HG02623 (cell line): ENCODE measurements at regions not wholly inside any gene's neighbourhood (a gene's known extent, or its start where the extent isn't known, plus 50 kb on each side); places are given as distances from the start of the nearest gene placed in this dataset.
"Not testable (repeated sequence)": the region's sequence is repeated elsewhere in the genome, so short reads cannot be mapped to it uniquely, and the experiment has no call there.

ENCODE experiments used
- ATAC-seq: cut with Tn5 transposase; IDR thresholded peaks from one replicate; pipeline ENCODE4 v1.9.1; 2021; ENCODE audit warnings: moderate library complexity; ENCODE audit not compliant: unreplicated experiment

DNA sequence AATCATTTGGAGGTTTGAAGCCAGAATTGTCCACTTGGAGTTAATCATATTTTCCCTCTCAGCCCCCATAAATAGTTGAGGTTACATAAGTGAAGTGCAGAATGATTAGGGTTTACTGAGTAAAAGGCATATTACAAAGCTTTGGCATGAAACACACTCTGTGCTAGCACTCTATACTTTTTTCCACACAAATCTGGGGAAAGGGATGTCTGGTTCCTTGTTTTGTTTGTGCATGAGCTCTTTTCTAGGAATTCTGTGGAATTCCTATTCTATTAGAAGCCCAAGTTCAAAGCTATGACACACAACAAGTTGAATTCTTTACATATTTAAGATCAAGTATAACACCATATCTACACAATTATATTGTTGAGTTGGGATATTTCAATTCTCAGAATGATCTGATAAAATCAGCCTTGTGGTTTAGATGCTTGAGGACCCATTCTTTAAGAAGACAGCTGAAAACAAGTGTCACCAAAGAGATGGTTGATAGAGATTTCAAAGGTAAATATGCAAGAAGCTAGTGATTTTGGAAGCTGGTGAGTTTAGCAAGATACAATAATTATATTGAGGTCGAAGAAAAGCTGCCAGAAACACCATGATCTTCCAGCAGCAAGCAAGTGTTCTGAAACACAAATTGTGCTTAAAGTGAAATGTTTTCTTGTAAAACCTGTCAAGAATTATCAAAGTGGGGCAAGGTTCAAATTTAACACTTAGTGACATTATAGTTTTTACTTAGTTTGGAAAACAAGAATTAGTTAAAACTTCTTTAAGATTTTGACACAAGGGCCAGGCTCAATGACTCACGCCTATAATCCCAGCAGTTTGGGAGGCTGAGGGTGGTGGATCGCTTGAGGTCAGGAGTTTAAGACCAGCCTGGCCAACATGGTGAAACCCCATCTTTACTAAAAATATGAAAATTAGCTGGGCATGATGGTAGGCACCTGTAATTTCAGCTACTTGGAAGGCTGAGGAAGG, 122.6 kb downstream of the INHBA start:
- no peak for ATAC-seq

DNA sequence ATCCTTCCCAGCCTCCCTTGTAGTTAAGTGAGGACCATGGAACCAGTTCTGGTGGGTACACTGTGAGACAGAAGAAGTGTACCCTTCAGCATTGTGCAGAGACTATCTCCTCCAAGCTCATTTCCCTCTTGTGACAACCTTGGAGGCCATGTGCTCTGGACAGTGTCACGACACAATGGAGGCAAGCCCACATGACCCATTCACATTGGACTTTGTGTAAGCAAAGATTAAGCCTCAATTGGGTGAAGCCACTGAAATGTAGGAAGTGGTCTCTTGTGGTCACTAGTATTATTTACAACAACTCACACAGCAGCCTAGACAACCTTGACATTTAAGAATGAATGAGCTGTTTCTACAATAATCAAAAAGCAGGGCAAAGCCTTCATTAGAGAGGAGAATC, 124.2 kb downstream of the INHBA start:
- ATAC-seq, result no peak

DNA sequence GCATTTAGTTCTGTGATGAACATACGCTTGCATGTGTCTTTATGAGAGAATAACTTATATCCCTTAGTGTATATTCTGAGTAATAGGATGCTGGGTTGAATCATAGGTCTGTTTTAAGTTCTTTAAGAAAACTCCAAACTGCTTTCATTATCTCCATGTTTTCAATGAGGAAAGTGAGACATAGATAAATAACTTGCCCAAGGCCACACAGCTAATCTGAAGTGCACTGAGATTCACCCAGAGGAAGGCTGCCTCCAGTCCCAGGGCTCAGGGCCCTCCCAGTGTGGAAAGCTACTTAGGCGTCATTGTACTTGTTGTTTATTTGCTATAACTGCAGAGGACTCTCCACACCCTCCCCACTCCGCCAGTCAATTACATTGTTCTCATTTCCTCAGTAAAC, 126.7 kb downstream of the INHBA start:
- no peak for ATAC-seq

DNA sequence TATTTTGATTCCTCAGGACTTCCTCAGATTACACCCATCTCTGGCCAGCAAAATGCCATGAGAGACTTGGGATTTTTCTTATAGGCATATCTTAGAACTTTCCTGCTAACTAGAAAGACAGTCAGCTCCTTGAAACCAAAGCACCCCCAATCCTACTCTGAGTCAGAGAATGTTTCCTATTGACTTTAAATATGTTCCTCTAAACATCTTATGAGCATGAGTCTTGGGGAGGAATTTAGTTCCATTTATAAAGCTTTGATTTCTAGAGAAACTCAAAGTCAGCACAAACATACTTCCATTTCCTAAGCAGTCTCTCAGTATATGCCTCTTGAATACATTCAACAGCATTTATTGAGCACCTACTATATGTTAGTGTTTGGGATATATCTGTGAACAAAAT, 128.5 kb downstream of the INHBA start:
- ATAC-seq, result no peak

DNA sequence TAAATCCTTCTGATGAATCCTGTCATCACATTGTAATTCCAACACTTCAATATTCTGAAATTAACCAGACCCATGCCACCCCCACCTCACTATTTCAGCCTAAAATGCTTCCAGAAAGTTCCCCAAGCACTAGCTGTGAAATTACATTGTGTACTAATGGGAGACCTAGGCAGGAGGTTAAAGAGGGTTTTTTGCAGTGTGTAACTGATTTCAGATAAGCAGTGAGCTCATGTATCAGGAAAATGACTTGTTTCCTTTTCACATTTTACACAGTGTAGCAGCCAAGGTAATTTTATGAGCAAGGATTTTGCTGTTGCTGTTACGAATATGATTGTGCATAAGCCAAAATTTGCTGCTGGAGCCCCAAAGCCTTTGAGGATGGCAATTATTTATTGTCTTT, 129.0 kb downstream of the INHBA start:
- ATAC-seq, result no peak

DNA sequence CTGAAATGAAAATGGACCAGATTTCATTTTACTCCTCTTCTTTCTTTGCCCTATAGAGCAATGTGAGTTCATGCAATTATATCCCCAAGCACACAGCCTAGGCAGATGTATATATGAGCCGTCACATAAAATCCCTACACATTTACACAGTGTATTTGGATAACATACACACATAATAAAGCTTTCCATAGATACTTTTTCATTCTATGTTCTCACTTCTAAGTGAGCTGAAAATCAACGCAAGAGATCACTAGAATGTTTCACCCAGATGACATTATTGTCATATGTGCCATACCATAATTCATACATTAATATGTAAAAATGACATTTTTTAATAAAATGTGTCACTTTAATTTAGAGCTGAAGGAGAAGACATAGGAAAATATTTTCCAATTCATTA, 129.4 kb downstream of the INHBA start:
- ATAC-seq, result no peak

DNA sequence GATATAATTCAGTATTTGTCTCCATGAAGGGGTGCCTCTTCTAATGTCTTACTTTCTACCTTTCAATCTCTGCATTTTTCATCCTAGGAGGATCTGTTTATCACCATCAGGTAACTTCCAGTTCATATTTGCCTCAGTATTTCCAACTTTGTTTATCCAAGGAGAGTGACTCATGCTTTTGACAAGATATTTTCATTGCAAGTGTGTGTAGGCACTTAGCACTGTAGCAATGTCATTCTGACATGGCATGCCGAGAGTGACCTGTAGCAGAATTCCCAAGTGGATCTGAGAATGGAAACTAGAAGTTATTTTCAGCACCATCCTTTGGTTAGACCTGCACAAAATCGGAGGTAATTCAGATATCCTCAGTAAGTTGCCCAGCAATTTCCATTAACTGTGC, 129.9 kb downstream of the INHBA start:
- ATAC-seq, result no peak

DNA sequence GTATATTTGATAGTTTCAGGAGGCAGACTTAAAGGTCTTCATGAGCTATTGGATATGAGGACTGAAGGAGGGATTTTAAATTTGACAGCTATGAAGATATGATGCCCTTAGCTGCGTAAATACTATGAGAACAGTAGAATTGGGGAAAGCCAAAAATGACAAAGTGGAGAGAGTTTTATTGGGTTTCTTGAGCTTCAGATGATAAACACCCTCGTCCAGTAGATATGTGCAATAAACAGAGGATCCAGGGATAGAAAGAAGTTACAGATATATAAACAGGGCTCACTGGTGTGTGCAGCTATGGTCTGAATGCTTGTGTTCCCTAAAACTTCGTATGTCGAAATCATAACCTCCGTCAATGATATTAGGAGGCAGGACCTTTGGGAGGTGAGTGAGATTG, 131.3 kb downstream of the INHBA start:
- ATAC-seq, result no peak

DNA sequence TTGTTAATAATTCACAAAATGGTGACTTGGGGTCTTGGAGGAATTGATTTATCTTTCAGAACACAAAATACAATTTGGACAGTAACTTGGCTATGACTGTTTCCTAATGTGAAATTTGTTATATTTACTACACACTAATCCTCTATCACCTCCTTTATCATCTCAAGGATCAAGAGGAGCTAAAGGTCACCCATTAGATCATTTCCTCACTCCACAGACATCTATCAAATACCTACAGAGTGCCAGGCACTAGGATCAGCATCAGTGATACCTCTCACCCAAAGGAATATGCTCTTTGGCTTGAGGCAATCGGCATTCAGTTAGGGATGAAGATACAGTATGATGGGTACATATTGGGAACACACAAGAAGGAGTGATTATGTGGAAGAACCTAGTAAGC, 132.1 kb downstream of the INHBA start:
- no peak for ATAC-seq

DNA sequence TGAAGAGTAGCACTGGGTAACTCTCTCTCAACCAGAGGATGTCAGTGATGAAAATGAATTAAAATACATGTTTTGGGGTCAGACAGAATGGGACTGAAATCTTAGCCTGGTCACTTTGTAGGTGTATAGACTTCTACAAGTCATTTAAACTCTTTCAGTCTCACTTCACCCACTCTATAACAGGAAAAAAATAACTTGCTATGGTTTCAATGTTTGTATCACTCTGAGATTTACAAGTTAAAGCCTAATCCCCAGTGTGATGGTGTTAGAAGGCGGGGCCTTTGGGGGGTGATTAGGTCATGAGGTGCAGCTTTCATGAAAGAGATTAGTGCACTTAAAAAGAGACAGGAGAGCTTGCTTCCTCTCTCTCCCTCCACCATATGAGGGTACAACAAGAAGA, 134.8 kb downstream of the INHBA start:
- no peak for ATAC-seq

DNA sequence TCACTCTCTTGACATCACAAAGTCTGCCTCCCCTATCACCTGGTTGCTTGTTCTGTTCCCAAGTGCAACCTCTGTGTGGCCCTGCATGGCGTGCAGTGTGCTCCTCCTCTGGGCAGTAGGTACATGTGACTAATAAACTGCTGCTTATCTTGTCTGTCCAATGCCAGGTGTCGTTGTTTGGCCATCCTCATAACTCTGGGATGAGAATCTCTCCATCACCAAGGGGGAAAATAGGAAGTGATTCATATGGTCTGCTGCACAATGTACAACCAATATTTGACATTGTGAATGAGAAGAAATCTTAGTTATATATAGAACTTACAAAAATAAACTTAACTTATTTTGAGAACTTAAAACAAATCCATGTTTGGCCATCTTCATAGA, 135.2 kb downstream of the INHBA start:
- ATAC-seq, result no peak

DNA sequence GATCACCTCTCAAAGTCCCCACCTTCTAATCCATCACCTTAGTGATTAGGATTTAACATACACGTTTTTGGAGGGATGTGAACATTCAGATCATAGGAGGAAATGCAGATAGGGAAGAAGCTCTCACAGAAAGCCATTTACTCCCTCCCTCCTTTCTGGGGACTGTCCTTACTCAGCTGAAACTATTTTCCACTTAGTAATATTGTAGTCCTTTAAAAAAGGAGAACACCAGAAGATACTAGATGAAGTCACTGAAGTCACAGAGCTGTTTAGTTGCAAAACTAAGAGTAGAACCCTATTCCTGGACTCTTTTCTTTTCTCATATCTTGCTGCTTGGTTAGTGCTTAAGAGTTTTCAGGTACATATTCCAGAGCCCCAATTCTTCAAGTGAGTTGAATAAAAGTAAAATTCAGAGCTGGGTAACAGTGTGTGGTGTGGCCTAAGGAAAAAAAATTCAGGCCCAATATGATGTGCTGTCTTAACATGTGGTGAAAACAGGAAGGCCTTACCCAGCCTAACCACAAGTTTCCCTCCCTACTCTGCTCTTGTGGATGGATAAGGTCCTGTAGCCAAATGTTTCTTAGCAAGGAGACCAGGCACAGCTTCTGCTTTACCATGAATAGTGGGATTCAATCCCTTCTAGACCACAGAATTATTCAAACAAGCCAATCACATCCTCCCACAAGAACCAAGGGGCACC, 135.7 kb downstream of the INHBA start:
- no peak for ATAC-seq

DNA sequence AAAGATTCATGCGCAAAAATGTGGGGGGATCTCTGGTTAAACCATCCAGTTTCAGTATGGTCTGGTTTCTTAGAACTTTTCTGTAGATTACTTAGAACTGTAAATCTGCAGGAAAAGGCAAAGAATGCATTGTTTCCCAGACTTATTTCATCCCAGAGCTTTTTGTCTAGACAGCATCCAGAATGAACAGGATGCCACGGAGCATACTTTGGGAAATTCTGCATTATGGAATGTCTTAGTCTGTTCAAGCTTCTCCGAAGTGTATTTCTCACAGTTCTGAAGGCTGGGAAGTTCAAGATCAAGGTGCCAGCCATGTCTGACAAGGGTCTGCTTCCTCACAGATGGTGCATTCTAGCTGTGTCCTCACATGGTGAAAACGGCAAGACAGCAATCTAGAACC, 136.3 kb downstream of the INHBA start:
- ATAC-seq, result no peak

DNA sequence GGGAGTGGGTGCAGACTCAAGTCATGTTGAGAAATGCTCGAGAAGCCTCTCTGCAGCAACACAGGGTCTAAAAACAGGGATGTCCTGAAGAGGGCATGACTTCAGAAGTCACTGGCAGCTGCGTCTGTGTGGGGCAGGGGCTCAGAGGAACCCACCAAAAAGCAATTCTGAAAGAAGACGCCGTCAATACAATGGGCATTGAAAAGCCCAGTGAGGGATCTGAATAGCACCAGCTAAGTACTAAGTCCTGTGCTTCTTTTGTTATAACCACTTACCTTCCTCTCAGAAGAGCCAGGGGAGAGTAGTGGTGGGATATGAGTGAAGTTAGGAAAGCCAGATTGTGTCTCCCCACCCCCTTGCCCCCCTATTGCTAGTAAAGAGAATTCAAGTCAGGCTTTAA, 137.2 kb downstream of the INHBA start:
- no peak for ATAC-seq

DNA sequence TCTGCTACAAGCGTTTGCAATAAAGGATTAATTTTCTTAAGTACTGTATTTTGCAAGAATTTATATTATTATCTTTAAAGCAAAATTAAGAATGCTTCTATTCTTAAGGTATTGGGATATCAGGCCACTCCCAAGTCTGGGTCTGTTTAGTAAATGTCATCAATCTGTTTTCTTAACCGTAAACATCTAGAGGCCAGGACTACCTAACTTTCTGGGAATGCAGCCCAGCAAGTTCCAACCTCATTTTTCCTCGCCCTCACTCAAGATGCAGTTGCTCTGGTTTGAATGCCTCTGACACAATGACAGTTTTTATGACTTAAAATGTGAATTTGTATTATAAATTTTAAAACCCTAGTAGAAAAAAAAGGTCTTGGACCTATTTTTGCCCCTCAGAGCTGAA, 143.5 kb downstream of the INHBA start:
- ATAC-seq, result no peak

DNA sequence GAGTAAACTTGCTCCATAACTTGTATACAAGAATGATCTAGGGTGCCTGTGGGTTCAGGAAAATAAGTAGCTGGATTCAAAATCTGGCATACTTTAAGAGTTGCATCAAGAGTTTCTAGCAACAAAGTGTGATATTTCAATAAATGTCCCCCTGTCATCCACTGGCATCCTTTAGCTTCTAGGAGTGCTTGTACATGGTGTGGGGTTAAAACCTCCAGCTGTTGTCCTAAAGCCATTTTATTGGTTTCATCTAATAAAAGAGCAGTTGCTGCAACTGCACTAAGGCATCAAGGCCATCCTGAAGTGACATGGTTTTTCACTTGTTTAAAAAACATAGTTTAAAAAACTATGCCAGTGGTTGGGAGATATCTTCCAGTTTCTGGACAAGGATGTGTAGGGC, 148.4 kb downstream of the INHBA start:
- no peak for ATAC-seq

DNA sequence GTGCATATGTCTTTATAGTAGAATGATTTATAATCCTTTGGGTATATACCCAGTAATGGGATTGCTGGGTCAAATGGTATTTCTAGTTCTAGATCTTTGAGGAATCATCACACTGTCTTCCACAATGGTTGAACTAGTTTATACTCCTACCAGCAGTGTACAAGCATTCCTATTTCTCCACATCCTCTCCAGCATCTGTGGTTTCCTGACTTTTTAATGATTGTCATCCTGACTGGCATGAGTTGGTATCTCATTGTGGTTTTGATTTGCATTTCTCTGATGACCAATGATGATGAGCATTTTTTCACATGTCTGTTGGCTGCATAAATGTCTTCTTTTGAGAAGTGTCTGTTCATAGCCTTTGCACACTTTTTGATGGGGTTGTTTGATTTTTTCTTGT, 152.8 kb downstream of the INHBA start:
- ATAC-seq, result not testable (repeated sequence)

DNA sequence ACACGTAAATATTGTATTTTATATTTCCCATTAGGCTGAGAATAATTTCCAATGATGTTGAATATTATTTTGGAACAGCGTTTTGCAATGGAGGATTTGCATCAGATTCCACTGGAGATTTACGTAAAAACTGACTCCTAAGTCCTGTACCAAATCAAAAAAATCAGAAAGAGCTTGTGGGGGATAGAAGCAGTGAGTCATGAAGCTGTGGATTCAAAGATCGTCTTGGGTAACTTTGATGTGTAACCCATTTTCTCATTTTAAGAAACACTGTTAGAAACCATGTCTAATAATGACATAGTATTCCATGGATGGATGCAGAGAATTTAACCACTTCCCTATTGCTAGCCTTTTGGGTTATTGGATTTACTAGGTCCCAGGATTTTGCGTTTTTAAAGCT, 158.6 kb downstream of the INHBA start:
- ATAC-seq, result no peak

DNA sequence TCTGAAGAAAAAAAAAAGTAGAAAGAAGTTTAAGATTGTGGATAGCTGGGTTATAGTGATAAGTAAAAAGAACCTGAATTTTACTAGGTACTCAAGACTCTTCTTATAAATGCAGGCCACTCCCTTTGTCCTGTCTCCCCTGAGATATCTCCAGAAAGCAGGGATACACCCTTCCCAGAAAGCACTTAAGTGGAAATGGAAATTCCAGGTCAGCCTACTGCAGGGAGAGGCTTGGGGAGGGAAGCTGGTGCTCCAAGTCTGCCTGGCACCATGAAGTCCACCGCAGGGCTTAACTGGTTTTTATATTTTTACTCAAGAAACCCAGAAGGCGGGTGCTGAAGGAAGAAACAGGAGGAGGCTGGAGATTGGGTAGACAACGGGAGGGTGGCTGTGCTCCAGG, 162.3 kb downstream of the INHBA start:
- no peak for ATAC-seq

DNA sequence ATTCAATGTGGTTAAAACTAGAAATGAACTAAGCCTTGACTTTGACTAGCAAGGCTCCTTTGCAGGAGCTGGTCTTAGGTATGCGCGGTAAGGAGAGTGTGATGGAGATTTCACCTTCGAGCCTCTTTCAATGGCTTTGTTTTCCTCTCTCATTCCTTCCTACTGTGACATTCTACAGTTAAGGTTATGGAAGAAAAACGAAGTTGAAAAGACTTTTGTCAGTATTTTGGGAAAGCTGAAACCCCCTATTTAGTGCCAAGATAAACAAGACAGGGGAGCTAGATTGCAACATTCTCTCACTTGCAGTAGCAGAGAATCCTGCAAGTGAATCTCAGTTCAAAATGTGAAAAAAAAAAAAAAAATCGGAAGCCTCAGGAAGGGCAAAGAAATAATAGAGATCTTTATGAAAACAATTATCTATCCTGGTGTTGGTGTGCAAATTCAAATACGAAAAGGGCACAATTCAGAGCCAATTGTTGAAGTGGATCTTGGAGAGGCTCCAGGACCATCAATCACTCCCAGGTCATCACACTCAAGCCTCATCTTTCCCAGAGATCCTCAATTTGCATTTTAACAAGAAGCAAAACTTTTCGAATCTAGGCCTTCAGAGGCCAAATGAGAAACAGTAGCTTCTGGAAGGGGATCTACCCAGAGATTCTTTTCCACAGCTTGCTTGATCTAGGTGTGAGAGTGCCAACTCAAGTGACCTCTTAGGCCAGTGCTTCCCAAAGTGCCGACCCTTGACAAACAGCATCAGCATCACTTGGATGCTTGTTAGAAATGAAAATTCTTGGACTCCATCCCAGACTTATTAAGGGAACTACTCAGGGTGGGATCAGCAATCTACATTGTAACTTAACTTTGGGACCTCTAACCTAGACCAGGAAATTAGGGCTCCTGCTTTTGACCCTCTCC, 163.8 kb downstream of the INHBA start:
- ATAC-seq, result no peak
